ENCODE measurements at regions not wholly inside any gene's neighbourhood (a gene's known extent, or its start where the extent isn't known, plus 50 kb on each side); places are given as distances from the start of the nearest gene placed in this dataset.
A peak's percentile ranks its signal among the peaks of the same experiment; 100 is the strongest.

- no peak for TF ChIP-seq POLR2A (IDR thresholded peaks at IDR 0.05)
- TF ChIP-seq, protein P1, sequence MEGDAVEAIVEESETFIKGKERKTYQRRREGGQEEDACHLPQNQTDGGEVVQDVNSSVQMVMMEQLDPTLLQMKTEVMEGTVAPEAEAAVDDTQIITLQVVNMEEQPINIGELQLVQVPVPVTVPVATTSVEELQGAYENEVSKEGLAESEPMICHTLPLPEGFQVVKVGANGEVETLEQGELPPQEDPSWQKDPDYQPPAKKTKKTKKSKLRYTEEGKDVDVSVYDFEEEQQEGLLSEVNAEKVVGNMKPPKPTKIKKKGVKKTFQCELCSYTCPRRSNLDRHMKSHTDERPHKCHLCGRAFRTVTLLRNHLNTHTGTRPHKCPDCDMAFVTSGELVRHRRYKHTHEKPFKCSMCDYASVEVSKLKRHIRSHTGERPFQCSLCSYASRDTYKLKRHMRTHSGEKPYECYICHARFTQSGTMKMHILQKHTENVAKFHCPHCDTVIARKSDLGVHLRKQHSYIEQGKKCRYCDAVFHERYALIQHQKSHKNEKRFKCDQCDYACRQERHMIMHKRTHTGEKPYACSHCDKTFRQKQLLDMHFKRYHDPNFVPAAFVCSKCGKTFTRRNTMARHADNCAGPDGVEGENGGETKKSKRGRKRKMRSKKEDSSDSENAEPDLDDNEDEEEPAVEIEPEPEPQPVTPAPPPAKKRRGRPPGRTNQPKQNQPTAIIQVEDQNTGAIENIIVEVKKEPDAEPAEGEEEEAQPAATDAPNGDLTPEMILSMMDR (IDR thresholded peaks at IDR 0.05) = no peak
- Histone ChIP-seq H3K4me3 (no peak overlapping the region), H3K36me3 (no peaks in the 10 kb centered on the region), H3K27me3 (no peaks in the 10 kb centered on the region), H3K27ac (no peak overlapping the region), H3K4me1 (no peaks in the 10 kb centered on the region), H3K9me3 (no peaks in the 10 kb centered on the region)
- DNase-seq (no peak), ATAC-seq (no peak)
- intact Hi-C loops (cut with DNase I) = no loop called here
- WGBS (ENCODE audit: insufficient coverage, low coverage, low lambda C conversion rate, missing lambda C conversion rate) = no CpG with 5 or more reads among the region's 10 CpGs
Observed at GRCh38 chr3:177914224-177914623, 622.0 kb upstream of the KCNMB2 start.

GRCh38 chr3:177916461-177916860 lies 619.8 kb upstream of the KCNMB2 start:
- no peaks in the 10 kb centered on the region for H3K4me1 ChIP-seq
- intact Hi-C loops (cut with DNase I) = no loop called here
- no peaks in the 10 kb centered on the region for H3K36me3 ChIP-seq
- H3K27ac ChIP-seq = no peak overlapping the region
- H3K27me3 ChIP-seq = no peaks in the 10 kb centered on the region
- DNase-seq (no peak), ATAC-seq (no peak)
- WGBS (ENCODE audit: insufficient coverage, low coverage, low lambda C conversion rate, missing lambda C conversion rate) = 100% methylated on average over 1 of the region's 1 CpG
- H3K9me3 ChIP-seq = no peaks in the 10 kb centered on the region
- H3K4me3 ChIP-seq = no peak overlapping the region
- TF ChIP-seq, protein P1 (IDR thresholded peaks at IDR 0.05) = no peak
- TF ChIP-seq POLR2A (IDR thresholded peaks at IDR 0.05) = no peak

- no peak for TF ChIP-seq POLR2A (IDR thresholded peaks at IDR 0.05)
- TF ChIP-seq, protein P1 (IDR thresholded peaks at IDR 0.05) = no peak
- intact Hi-C loops (cut with DNase I) = no loop called here
- Histone ChIP-seq H3K27me3 (no peaks in the 10 kb centered on the region), H3K27ac (no peak overlapping the region), H3K36me3 (no peaks in the 10 kb centered on the region), H3K4me3 (no peak overlapping the region), H3K9me3 (no peaks in the 10 kb centered on the region), H3K4me1 (no peaks in the 10 kb centered on the region)
- DNase-seq (peak in 1 of 3 donors; percentile 40), ATAC-seq (no peak)
- no CpG with 5 or more reads among the region's 8 CpGs for WGBS (ENCODE audit: insufficient coverage, low coverage, low lambda C conversion rate, missing lambda C conversion rate)
Observed at GRCh38 chr3:177917234-177917861, 618.9 kb upstream of the KCNMB2 start.

DNA sequence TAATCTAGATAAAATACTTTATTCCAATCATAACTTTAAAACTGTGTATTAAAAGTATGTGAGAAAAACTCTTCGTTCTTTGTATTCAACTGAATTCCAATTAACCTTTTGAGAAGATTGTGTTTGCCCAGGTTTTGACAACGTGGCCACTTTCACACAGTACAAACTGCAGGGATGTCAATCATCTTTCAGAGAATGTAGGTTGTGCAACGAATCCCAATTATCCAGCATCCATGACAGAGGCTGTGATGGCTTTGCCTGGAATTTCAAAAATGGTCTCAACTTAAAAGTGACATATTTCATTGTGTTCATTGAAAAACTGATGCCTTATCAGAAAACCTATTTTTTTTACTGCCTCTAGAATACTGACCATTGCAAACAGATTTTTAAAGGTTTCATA lies 615.1 kb upstream of the KCNMB2 start:
- H3K27me3 ChIP-seq = no peaks in the 10 kb centered on the region
- intact Hi-C loops (cut with DNase I) = no loop called here
- no peak overlapping the region for H3K4me3 ChIP-seq
- TF ChIP-seq, protein P1 (IDR thresholded peaks at IDR 0.05) = no peak
- no peak for TF ChIP-seq POLR2A (IDR thresholded peaks at IDR 0.05)
- H3K4me1 ChIP-seq = no peaks in the 10 kb centered on the region
- H3K36me3 ChIP-seq = no peaks in the 10 kb centered on the region
- ATAC-seq (no peak), DNase-seq (no peak)
- H3K27ac ChIP-seq = no peak overlapping the region
- H3K9me3 ChIP-seq = no peaks in the 10 kb centered on the region
- 61% methylated on average over 3 of the region's 3 CpGs for WGBS (ENCODE audit: insufficient coverage, low coverage, low lambda C conversion rate, missing lambda C conversion rate)

GRCh38 chr3:177924261-177924660 lies 612.0 kb upstream of the KCNMB2 start:
- Histone ChIP-seq H3K9me3 (no peaks in the 10 kb centered on the region), H3K27ac (no peak overlapping the region), H3K36me3 (no peaks in the 10 kb centered on the region), H3K4me3 (no peak overlapping the region), H3K4me1 (no peaks in the 10 kb centered on the region), H3K27me3 (no peaks in the 10 kb centered on the region)
- DNase-seq = no peak
- WGBS (ENCODE audit: insufficient coverage, low coverage, low lambda C conversion rate, missing lambda C conversion rate) = 87% methylated on average over 2 of the region's 2 CpGs
- TF ChIP-seq POLR2A (IDR thresholded peaks at IDR 0.05) = no peak
- TF ChIP-seq, protein P1 (IDR thresholded peaks at IDR 0.05) = no peak
- ATAC-seq = no peak
- intact Hi-C loops (cut with DNase I) = no loop called here
